PFSK-1 (cell line): ENCODE measurements at regions not wholly inside any gene's neighbourhood (a gene's known extent, or its start where the extent isn't known, plus 50 kb on each side); places are given as distances from the start of the nearest gene placed in this dataset.

Experiments used
- POLR2AphosphoS5 ChIP-seq: IDR thresholded peaks from 2 replicates; pipeline ENCODE4 v1.6.1; 2012; ENCODE audit warnings: low read depth, mild to moderate bottlenecking, control low read depth, low read length, moderate library complexity
- TAF1 ChIP-seq: IDR thresholded peaks from 2 replicates; pipeline ENCODE4 v1.6.1; 2012; ENCODE audit warnings: low read length, control low read depth, borderline replicate concordance; ENCODE audit not compliant: insufficient read depth

- TF ChIP-seq TAF1 (no peak), POLR2AphosphoS5 (no peak)
Observed at GRCh38 chr4:177907736-177908424, 465.6 kb upstream of the AGA start.
